OCI-LY7 (cell line): ENCODE measurements at regions not wholly inside any gene's neighbourhood (a gene's known extent, or its start where the extent isn't known, plus 50 kb on each side); places are given as distances from the start of the nearest gene placed in this dataset.

Source experiments
- BruUV-seq: library from RNA; stranded (reverse); fragments of 400-500 nt; replicated peaks from 2 replicates; lab custom pipeline; 2021; lab: Mats Ljungman, UMichigan
- CTCF ChIA-PET: fragments of 300-600 bp; sonication (Branson Sonifier 250); formaldehyde crosslinking; loops from one replicate; lab custom pipeline; 2022; ENCODE audit warnings: antibody characterized with exemption; ENCODE audit not compliant: unreplicated experiment; lab: Charles Lee
- POLR2A ChIA-PET: fragments of 300-600 bp; sonication (Branson Sonifier 250); formaldehyde crosslinking; loops from one replicate; lab custom pipeline; 2022; ENCODE audit warnings: antibody characterized with exemption; lab: Charles Lee
- DNase-seq: peaks from one replicate; pipeline ENCODE4 v3.0.0-alpha.2; 2015; ENCODE audit warnings: low spot score
- H2AFZ ChIP-seq: fragments of 200-600 bp; sonication (generic), shearing (Covaris generic); 2 replicates; pipeline ENCODE4 v1.6.1; 2014; ENCODE audit warnings: mild to moderate bottlenecking, antibody characterized with exemption, low read length, moderate library complexity
- H3K27ac ChIP-seq: fragments of 200-600 bp; sonication (generic); 2 replicates; pipeline ENCODE4 v1.5.1; 2014; ENCODE audit warnings: mixed run types, low read depth, mild to moderate bottlenecking, moderate library complexity, low read length, inconsistent platforms; ENCODE audit not compliant: poor library complexity, severe bottlenecking
- H3K36me3 ChIP-seq: fragments of 200-600 bp; sonication (generic); 2 replicates; pipeline ENCODE4 v1.6.1; 2014; ENCODE audit warnings: mild to moderate bottlenecking, antibody characterized with exemption, low read length, moderate library complexity, mixed read lengths; ENCODE audit not compliant: insufficient read depth
- H3K4me1 ChIP-seq: fragments of 200-600 bp; sonication (generic); 2 replicates; pipeline ENCODE4 v1.5.1; 2014; ENCODE audit warnings: mild to moderate bottlenecking, low read length; ENCODE audit not compliant: insufficient read depth, poor library complexity, severe bottlenecking
- H3K4me2 ChIP-seq: fragments of 200-600 bp; sonication (generic); 2 replicates; pipeline ENCODE4 v1.6.1; 2014; ENCODE audit warnings: mild to moderate bottlenecking, low read length
- H3K4me3 ChIP-seq: fragments of 200-600 bp; sonication (generic); 2 replicates; pipeline ENCODE4 v1.5.1; 2014; ENCODE audit warnings: mild to moderate bottlenecking, low read depth, low read length; ENCODE audit not compliant: poor library complexity, severe bottlenecking
- H3K79me2 ChIP-seq: fragments of 200-600 bp; sonication (generic); 2 replicates; pipeline ENCODE4 v1.6.1; 2016; ENCODE audit warnings: low read depth, mild to moderate bottlenecking, low read length, moderate library complexity, mixed read lengths; ENCODE audit not compliant: insufficient read depth
- H3K9me2 ChIP-seq: fragments of 200-600 bp; sonication (generic); 2 replicates; pipeline ENCODE4 v1.6.1; 2016; ENCODE audit warnings: mild to moderate bottlenecking, low read length, mixed read lengths; ENCODE audit not compliant: insufficient read depth
- H3K9me3 ChIP-seq: fragments of 200-600 bp; sonication (generic); 2 replicates; pipeline ENCODE4 v1.6.1; 2014; ENCODE audit warnings: mild to moderate bottlenecking, mixed run types, low read length, mixed read lengths
- H4K20me1 ChIP-seq: fragments of 200-600 bp; sonication (generic); 2 replicates; pipeline ENCODE4 v1.6.1; 2014; ENCODE audit warnings: mild to moderate bottlenecking, antibody characterized with exemption, low read length, moderate library complexity, mixed read lengths; ENCODE audit not compliant: insufficient read depth
- CTCF ChIP-seq: fragments of 200-600 bp; sonication (generic); conservative IDR thresholded peaks from 2 replicates; pipeline ENCODE4 v1.5.1; 2014; ENCODE audit warnings: mild to moderate bottlenecking, antibody characterized with exemption, low read length, moderate library complexity, mixed read lengths
- EZH2phosphoT487 ChIP-seq: fragments of 200-600 bp; sonication (generic); IDR thresholded peaks from 2 replicates; pipeline ENCODE4 v1.6.1; 2018; ENCODE audit warnings: low read depth, borderline replicate concordance, mild to moderate bottlenecking, mixed run types, antibody characterized with exemption, low read length, moderate library complexity, mixed read lengths
- intact Hi-C: fragments of 100-400 bp; cut with micrococcal nuclease; formaldehyde crosslinking; loops from one replicate; pipeline ENCODE4 v1.10.0; 2022; ENCODE audit not compliant: unreplicated experiment

DNA sequence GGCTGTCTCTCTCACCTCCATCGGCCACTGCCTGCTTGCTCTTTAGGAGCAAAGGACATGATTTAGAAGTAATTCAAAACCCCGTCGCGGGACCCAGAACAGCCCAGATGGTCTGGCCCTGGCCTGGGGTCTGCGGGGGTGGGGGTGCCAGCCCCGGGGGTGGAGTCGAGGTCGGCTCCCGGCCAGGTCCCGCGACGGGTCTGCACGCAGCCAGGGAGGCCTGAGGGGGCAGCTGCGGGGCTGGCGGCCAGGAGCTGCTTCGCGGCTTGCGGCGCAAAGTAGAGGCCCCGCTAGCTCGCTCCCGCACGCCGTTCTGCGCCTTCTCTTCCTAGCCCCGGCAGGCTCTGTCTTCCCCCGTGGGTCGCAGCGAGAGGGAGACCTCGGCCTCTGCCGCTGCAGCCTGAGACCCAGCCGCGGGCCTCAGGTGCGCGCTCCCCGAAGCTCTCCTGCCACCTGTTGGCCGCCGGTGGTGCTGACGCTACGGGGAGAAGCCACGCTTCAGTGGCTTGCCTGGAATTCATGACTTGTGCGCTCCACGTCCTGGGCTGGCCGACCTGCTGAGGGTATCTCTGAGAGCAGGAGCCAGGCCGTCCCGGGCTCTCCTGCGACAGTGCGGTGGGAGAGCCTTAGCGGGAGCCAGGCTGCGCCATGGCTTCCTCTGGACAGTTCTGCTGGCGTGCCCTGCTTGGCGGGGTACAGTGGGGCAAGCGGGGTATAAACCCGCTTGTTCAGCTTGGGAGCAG is 157.2 kb upstream of the PITX1 start:
- TF ChIP-seq CTCF: peak; percentile 90
- TF ChIP-seq EZH2phosphoT487: no peak
- BruUV-seq: no TSS peak
- no peaks in the 10 kb centered on the region for H3K36me3 ChIP-seq
- H3K79me2 ChIP-seq: no peaks in the 10 kb centered on the region
- ChIA-PET POLR2A (no interaction called here), CTCF (interaction anchor here (0.6 to 1.5 kb wide), 5 partner anchors 14 to 274 kb away, joined by 4 to 8 read pairs (median 5); no protein-coding TSS in a partner anchor)
- no peaks in the 10 kb centered on the region for H4K20me1 ChIP-seq
- intact Hi-C loops: loop anchor here (1.0 to 10.0 kb wide), 5 partner anchors 138 to 456 kb away; partner anchors contain the start of gene CAMLG
- DNase-seq: peak; percentile 87
- H3K4me3 ChIP-seq: peak overlapping the region; percentile 61
- H2AFZ ChIP-seq: peak overlapping the region; percentile 90
- no peaks in the 10 kb centered on the region for H3K9me2 ChIP-seq
- no peak overlapping the region for H3K27ac ChIP-seq
- peaks cover 8% of the 10 kb centered on the region for H3K4me1 ChIP-seq
- H3K4me2 ChIP-seq: peak overlapping the region; percentile 81
- no peaks in the 10 kb centered on the region for H3K9me3 ChIP-seq

DNA sequence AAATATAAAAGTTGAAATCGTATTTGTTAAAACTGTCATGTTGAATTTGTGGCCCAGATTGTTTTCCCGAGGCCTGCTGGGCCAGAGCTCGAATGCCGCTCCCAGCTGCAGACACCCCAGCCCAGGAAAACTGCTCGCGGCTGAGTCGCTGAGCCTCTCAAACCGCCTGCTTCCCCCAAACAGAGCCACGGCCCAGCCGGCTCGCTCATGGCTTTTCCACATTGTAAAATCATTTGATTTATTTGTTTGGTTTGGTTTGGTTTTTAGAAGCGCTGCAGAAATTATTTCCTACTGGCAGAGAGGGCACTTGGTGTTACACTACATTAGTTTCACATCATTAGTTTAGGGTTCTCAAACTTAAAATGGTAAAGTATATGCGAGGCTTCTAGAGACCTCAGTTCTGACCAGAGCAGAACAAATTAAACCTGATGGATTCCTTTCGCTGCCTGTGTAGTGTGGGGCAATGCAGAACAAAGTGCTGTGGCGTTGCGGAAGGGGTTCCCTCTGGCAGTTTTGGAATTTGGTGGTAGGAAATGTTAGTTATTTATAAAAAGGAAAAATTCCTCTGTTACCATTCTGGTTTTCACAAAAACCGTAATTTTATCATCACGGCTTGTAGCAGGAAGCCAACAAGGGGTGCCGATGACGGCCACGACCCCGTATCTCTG is 156.5 kb upstream of the PITX1 start:
- peak overlapping the region; percentile 61 for H3K4me3 ChIP-seq
- peak overlapping the region; percentile 90 for H2AFZ ChIP-seq

More for the DNA sequence above, 156.5 kb upstream of the PITX1 start:
- intact Hi-C loops: loop anchor here (1.0 to 10.0 kb wide), 5 partner anchors 137 to 456 kb away; partner anchors contain the start of gene CAMLG
- BruUV-seq: no TSS peak
- no peak overlapping the region for H3K27ac ChIP-seq
- H3K4me2 ChIP-seq: peak overlapping the region; percentile 81
- H3K4me1 ChIP-seq: peaks cover 8% of the 10 kb centered on the region
- H3K36me3 ChIP-seq: no peaks in the 10 kb centered on the region
- H3K79me2 ChIP-seq: no peaks in the 10 kb centered on the region
- H3K9me2 ChIP-seq: no peaks in the 10 kb centered on the region
- ChIA-PET POLR2A (interaction anchor here (1.4 kb wide), 1 partner anchor 11 kb away, joined by 5 read pairs; no protein-coding TSS in a partner anchor), CTCF (interaction anchor here (0.6 to 1.5 kb wide), 6 partner anchors 14 to 273 kb away, joined by 3 to 8 read pairs (median 5); no protein-coding TSS in a partner anchor)
- DNase-seq: no peak
- TF ChIP-seq CTCF (no peak), EZH2phosphoT487 (no peak)
- H3K9me3 ChIP-seq: no peaks in the 10 kb centered on the region
- H4K20me1 ChIP-seq: no peaks in the 10 kb centered on the region
